ENCODE measurements at regions not wholly inside any gene's neighbourhood (a gene's known extent, or its start where the extent isn't known, plus 50 kb on each side); places are given as distances from the start of the nearest gene placed in this dataset.

DNA sequence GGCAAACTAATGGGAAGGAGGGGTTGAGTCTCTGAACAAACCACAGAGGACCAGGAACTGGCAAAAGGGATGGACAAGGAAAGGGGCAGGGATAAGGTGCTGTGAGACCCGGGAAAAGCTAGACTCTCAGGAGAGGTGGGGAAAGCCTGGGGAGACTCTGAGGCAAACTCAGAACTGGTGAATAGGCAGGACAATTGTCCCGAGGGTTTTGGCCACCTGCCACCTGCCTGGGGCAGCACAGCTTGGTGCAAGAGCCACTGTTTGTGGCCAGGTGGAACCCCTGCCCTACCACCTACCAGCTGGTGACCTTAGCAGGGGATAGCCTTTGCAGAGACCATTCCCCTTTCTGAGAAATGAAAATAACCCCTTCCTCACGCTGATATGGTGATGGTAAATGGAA, 129.4 kb upstream of the ASB18 start:
- no peaks in the 10 kb centered on the region for H3K36me3 ChIP-seq (ENCODE audit: insufficient read depth, low read length)
- no peak overlapping the region for H3K4me2 ChIP-seq (ENCODE audit: low read length)
- H3K9ac ChIP-seq (ENCODE audit: low read length) = no peak overlapping the region
- peaks cover 5% of the 10 kb centered on the region for H3K9me3 ChIP-seq (ENCODE audit: low read length)
- no peak overlapping the region for H3K27ac ChIP-seq (ENCODE audit: low read length)
- H4K20me1 ChIP-seq (ENCODE audit: insufficient read depth) = no peaks in the 10 kb centered on the region
- H2AFZ ChIP-seq (ENCODE audit: low read depth, low read length) = no peak overlapping the region
- H3K9me2 ChIP-seq (ENCODE audit: insufficient read depth, low read length) = no peaks in the 10 kb centered on the region
- H3F3A ChIP-seq (ENCODE audit: insufficient read depth, low read length, poor library complexity, severe bottlenecking) = no peaks in the 10 kb centered on the region
- TF ChIP-seq RAD21 (conservative IDR thresholded peaks at IDR 0.05) (no peak), POLR2AphosphoS5 (IDR thresholded peaks at IDR 0.05) (no peak), TAF1 (IDR thresholded peaks at IDR 0.05; ENCODE audit: low read depth) (no peak), MXI1 (conservative IDR thresholded peaks at IDR 0.05; ENCODE audit: poor library complexity, severe bottlenecking) (no peak), EP300 (conservative IDR thresholded peaks at IDR 0.05; ENCODE audit: poor library complexity, severe bottlenecking) (no peak), SMC3 (conservative IDR thresholded peaks at IDR 0.05; ENCODE audit: poor library complexity) (no peak), EZH2 (IDR thresholded peaks at IDR 0.05; ENCODE audit: borderline replicate concordance, insufficient read depth, low read length, poor library complexity, severe bottlenecking) (no peak)
- TF ChIP-seq, protein P1, sequence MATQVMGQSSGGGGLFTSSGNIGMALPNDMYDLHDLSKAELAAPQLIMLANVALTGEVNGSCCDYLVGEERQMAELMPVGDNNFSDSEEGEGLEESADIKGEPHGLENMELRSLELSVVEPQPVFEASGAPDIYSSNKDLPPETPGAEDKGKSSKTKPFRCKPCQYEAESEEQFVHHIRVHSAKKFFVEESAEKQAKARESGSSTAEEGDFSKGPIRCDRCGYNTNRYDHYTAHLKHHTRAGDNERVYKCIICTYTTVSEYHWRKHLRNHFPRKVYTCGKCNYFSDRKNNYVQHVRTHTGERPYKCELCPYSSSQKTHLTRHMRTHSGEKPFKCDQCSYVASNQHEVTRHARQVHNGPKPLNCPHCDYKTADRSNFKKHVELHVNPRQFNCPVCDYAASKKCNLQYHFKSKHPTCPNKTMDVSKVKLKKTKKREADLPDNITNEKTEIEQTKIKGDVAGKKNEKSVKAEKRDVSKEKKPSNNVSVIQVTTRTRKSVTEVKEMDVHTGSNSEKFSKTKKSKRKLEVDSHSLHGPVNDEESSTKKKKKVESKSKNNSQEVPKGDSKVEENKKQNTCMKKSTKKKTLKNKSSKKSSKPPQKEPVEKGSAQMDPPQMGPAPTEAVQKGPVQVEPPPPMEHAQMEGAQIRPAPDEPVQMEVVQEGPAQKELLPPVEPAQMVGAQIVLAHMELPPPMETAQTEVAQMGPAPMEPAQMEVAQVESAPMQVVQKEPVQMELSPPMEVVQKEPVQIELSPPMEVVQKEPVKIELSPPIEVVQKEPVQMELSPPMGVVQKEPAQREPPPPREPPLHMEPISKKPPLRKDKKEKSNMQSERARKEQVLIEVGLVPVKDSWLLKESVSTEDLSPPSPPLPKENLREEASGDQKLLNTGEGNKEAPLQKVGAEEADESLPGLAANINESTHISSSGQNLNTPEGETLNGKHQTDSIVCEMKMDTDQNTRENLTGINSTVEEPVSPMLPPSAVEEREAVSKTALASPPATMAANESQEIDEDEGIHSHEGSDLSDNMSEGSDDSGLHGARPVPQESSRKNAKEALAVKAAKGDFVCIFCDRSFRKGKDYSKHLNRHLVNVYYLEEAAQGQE (IDR thresholded peaks at IDR 0.05; ENCODE audit: borderline replicate concordance) = no peak
- TF ChIP-seq, protein P2, sequence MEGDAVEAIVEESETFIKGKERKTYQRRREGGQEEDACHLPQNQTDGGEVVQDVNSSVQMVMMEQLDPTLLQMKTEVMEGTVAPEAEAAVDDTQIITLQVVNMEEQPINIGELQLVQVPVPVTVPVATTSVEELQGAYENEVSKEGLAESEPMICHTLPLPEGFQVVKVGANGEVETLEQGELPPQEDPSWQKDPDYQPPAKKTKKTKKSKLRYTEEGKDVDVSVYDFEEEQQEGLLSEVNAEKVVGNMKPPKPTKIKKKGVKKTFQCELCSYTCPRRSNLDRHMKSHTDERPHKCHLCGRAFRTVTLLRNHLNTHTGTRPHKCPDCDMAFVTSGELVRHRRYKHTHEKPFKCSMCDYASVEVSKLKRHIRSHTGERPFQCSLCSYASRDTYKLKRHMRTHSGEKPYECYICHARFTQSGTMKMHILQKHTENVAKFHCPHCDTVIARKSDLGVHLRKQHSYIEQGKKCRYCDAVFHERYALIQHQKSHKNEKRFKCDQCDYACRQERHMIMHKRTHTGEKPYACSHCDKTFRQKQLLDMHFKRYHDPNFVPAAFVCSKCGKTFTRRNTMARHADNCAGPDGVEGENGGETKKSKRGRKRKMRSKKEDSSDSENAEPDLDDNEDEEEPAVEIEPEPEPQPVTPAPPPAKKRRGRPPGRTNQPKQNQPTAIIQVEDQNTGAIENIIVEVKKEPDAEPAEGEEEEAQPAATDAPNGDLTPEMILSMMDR (IDR thresholded peaks at IDR 0.05; ENCODE audit: poor library complexity, severe bottlenecking) = no peak
- no peaks in the 10 kb centered on the region for H3K79me2 ChIP-seq (replicated peaks; ENCODE audit: insufficient read depth, low read length)
- H3K4me3 ChIP-seq (ENCODE audit: low read length) = no peak overlapping the region
- H3K27me3 ChIP-seq (ENCODE audit: insufficient read depth, low read depth, low read length) = no peaks in the 10 kb centered on the region

DNA sequence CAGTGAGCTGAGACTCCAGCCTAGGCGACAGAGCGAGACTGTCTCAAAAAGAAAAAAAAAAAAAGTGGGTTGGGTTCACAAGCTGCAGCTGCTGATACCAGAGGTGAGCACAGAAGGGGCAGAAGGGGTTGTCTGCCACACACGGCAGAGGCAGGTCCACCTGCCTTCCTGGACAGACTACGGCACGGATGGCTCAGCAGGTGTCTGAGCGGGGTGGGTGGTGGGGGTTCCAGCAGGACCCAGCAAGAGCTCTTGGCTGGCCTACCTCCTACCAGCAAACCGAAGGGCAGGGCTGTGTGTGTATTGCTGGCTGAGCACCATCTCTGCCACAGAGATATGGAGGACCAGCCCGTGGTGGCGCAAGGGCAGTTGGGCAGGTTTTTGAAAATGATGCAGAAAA, 130.4 kb upstream of the ASB18 start:
- H3K9me2 ChIP-seq (ENCODE audit: insufficient read depth, low read length) = no peaks in the 10 kb centered on the region
- no peaks in the 10 kb centered on the region for H3K27me3 ChIP-seq (ENCODE audit: insufficient read depth, low read depth, low read length)
- no peak overlapping the region for H3K4me2 ChIP-seq (ENCODE audit: low read length)
- H3K79me2 ChIP-seq (replicated peaks; ENCODE audit: insufficient read depth, low read length) = no peaks in the 10 kb centered on the region
- TF ChIP-seq EZH2 (IDR thresholded peaks at IDR 0.05; ENCODE audit: borderline replicate concordance, insufficient read depth, low read length, poor library complexity, severe bottlenecking) (no peak), RAD21 (conservative IDR thresholded peaks at IDR 0.05) (no peak), TAF1 (IDR thresholded peaks at IDR 0.05; ENCODE audit: low read depth) (no peak), MXI1 (conservative IDR thresholded peaks at IDR 0.05; ENCODE audit: poor library complexity, severe bottlenecking) (no peak), SMC3 (conservative IDR thresholded peaks at IDR 0.05; ENCODE audit: poor library complexity) (no peak), EP300 (conservative IDR thresholded peaks at IDR 0.05; ENCODE audit: poor library complexity, severe bottlenecking) (no peak), POLR2AphosphoS5 (IDR thresholded peaks at IDR 0.05) (no peak)
- TF ChIP-seq, protein P2 (IDR thresholded peaks at IDR 0.05; ENCODE audit: poor library complexity, severe bottlenecking) = no peak
- TF ChIP-seq, protein P1 (IDR thresholded peaks at IDR 0.05; ENCODE audit: borderline replicate concordance) = no peak
- H3K4me3 ChIP-seq (ENCODE audit: low read length) = no peak overlapping the region
- H3F3A ChIP-seq (ENCODE audit: insufficient read depth, low read length, poor library complexity, severe bottlenecking) = no peaks in the 10 kb centered on the region
- no peaks in the 10 kb centered on the region for H3K36me3 ChIP-seq (ENCODE audit: insufficient read depth, low read length)
- no peak overlapping the region for H3K27ac ChIP-seq (ENCODE audit: low read length)
- H4K20me1 ChIP-seq (ENCODE audit: insufficient read depth) = no peaks in the 10 kb centered on the region
- peaks cover 5% of the 10 kb centered on the region for H3K9me3 ChIP-seq (ENCODE audit: low read length)
- no peak overlapping the region for H3K9ac ChIP-seq (ENCODE audit: low read length)
- H2AFZ ChIP-seq (ENCODE audit: low read depth, low read length) = no peak overlapping the region

All from neural cell (in vitro differentiated cells).